Duodenal mucosa (tissue), 2 donors: ENCODE measurements at regions not wholly inside any gene's neighbourhood (a gene's known extent, or its start where the extent isn't known, plus 50 kb on each side); places are given as distances from the start of the nearest gene placed in this dataset.
"Not testable (repeated sequence)": the region's sequence is repeated elsewhere in the genome, so short reads cannot be mapped to it uniquely, and the experiment has no call there.

Experiments used
- H3K27ac ChIP-seq: one replicate; pipeline ENCODE4 v1.7.0; 2013; ENCODE audit warnings: low read depth, low read length
- H3K27me3 ChIP-seq, 2 donors: one replicate each; pipeline ENCODE4 v1.7.0; 2013; ENCODE audit warnings: low read length in 2 of 2, control low read depth in 1 of 2; ENCODE audit not compliant: insufficient read depth in 2 of 2, control insufficient read depth in 1 of 2
- H3K36me3 ChIP-seq, 2 donors: one replicate each; pipeline ENCODE4 v1.7.0; 2013; ENCODE audit warnings: low read length in 2 of 2, control low read depth in 1 of 2; ENCODE audit not compliant: insufficient read depth in 2 of 2, control insufficient read depth in 1 of 2
- H3K4me1 ChIP-seq, 2 donors: one replicate each; pipeline ENCODE4 v1.7.0; 2013; ENCODE audit warnings: low read length in 2 of 2, control low read depth in 1 of 2; ENCODE audit not compliant: insufficient read depth in 2 of 2, control insufficient read depth in 1 of 2
- H3K4me3 ChIP-seq, 2 donors: one replicate each; pipeline ENCODE4 v1.7.0; 2013; ENCODE audit warnings: low read length in 2 of 2, low read depth in 1 of 2
- H3K9ac ChIP-seq, 2 donors: one replicate each; pipeline ENCODE4 v1.7.0; 2013; ENCODE audit warnings: low read length in 2 of 2, low read depth in 1 of 2
- H3K9me3 ChIP-seq, 2 donors: one replicate each; pipeline ENCODE4 v1.7.0; 2013; ENCODE audit warnings: low read length in 2 of 2, control low read depth in 1 of 2; ENCODE audit not compliant: control insufficient read depth in 1 of 2

- H3K9me3 ChIP-seq: no peaks in the 10 kb centered on the region
- no peaks in the 10 kb centered on the region for H3K4me1 ChIP-seq
- no peak overlapping the region for H3K27ac ChIP-seq
- H3K9ac ChIP-seq: no peak overlapping the region
- H3K36me3 ChIP-seq: no peaks in the 10 kb centered on the region
- H3K4me3 ChIP-seq: no peak overlapping the region
- no peaks in the 10 kb centered on the region for H3K27me3 ChIP-seq
Measured at GRCh38 chr20:56706867-56707360, 77.8 kb downstream of the TFAP2C start.

- no peaks in the 10 kb centered on the region for H3K27me3 ChIP-seq
- H3K9ac ChIP-seq: no peak overlapping the region
- H3K9me3 ChIP-seq: no peaks in the 10 kb centered on the region
- no peak overlapping the region for H3K4me3 ChIP-seq
- H3K4me1 ChIP-seq: no peaks in the 10 kb centered on the region
- no peak overlapping the region for H3K27ac ChIP-seq
- no peaks in the 10 kb centered on the region for H3K36me3 ChIP-seq
Measured at GRCh38 chr20:56708991-56709390, 79.9 kb downstream of the TFAP2C start.

- no peaks in the 10 kb centered on the region for H3K27me3 ChIP-seq
Measured at GRCh38 chr20:56710125-56710524, 81.0 kb downstream of the TFAP2C start.

GRCh38 chr20:56710577-56710976 lies 81.5 kb downstream of the TFAP2C start:
- not testable (repeated sequence) for H3K27me3 ChIP-seq, H3K9ac ChIP-seq, H3K4me3 ChIP-seq, H3K36me3 ChIP-seq, H3K27ac ChIP-seq, H3K9me3 ChIP-seq, H3K4me1 ChIP-seq

More at GRCh38 chr20:56710125-56710524, 81.0 kb downstream of the TFAP2C start:
- no peaks in the 10 kb centered on the region for H3K36me3 ChIP-seq
- no peak overlapping the region for H3K4me3 ChIP-seq
- no peak overlapping the region for H3K9ac ChIP-seq
- H3K27ac ChIP-seq: no peak overlapping the region
- H3K9me3 ChIP-seq: no peaks in the 10 kb centered on the region
- no peaks in the 10 kb centered on the region for H3K4me1 ChIP-seq

- no peaks in the 10 kb centered on the region for H3K9me3 ChIP-seq
- H3K4me3 ChIP-seq: no peak overlapping the region
- H3K9ac ChIP-seq: no peak overlapping the region
- no peaks in the 10 kb centered on the region for H3K27me3 ChIP-seq
- no peaks in the 10 kb centered on the region for H3K36me3 ChIP-seq
- H3K4me1 ChIP-seq: no peaks in the 10 kb centered on the region
- H3K27ac ChIP-seq: no peak overlapping the region
Measured at GRCh38 chr20:56711018-56711417, 81.9 kb downstream of the TFAP2C start.

- Histone ChIP-seq H3K4me3 (no peak overlapping the region), H3K27me3 (no peaks in the 10 kb centered on the region), H3K4me1 (no peaks in the 10 kb centered on the region), H3K9ac (no peak overlapping the region), H3K9me3 (no peaks in the 10 kb centered on the region), H3K27ac (no peak overlapping the region), H3K36me3 (no peaks in the 10 kb centered on the region)
Measured at GRCh38 chr20:56715309-56715708, 86.2 kb downstream of the TFAP2C start.

- Histone ChIP-seq H3K9ac (no peak overlapping the region), H3K9me3 (no peaks in the 10 kb centered on the region), H3K4me1 (no peaks in the 10 kb centered on the region), H3K36me3 (no peaks in the 10 kb centered on the region), H3K27ac (no peak overlapping the region), H3K4me3 (no peak overlapping the region), H3K27me3 (no peaks in the 10 kb centered on the region)
Measured at GRCh38 chr20:56715902-56716519, 86.9 kb downstream of the TFAP2C start.

GRCh38 chr20:56716806-56717205 lies 87.7 kb downstream of the TFAP2C start:
- H3K36me3 ChIP-seq: no peaks in the 10 kb centered on the region
- no peak overlapping the region for H3K9ac ChIP-seq
- H3K9me3 ChIP-seq: no peaks in the 10 kb centered on the region
- H3K4me3 ChIP-seq: no peak overlapping the region
- H3K4me1 ChIP-seq: no peaks in the 10 kb centered on the region
- H3K27me3 ChIP-seq: no peaks in the 10 kb centered on the region
- H3K27ac ChIP-seq: no peak overlapping the region

- peaks cover 0 to 3% of the 10 kb centered on the region in 2 donors for H3K4me1 ChIP-seq
- no peak overlapping the region for H3K27ac ChIP-seq
- no peaks in the 10 kb centered on the region for H3K9me3 ChIP-seq
- H3K36me3 ChIP-seq: no peaks in the 10 kb centered on the region
- H3K9ac ChIP-seq: no peak overlapping the region
- no peaks in the 10 kb centered on the region for H3K27me3 ChIP-seq
- H3K4me3 ChIP-seq: no peak overlapping the region
Measured at GRCh38 chr20:56718816-56719215, 89.7 kb downstream of the TFAP2C start.

GRCh38 chr20:56720620-56721213 lies 91.6 kb downstream of the TFAP2C start:
- peaks cover 0 to 3% of the 10 kb centered on the region in 2 donors for H3K4me1 ChIP-seq
- H3K9ac ChIP-seq: no peak overlapping the region
- no peak overlapping the region for H3K27ac ChIP-seq
- no peaks in the 10 kb centered on the region for H3K27me3 ChIP-seq
- no peaks in the 10 kb centered on the region for H3K9me3 ChIP-seq
- H3K36me3 ChIP-seq: no peaks in the 10 kb centered on the region
- no peak overlapping the region for H3K4me3 ChIP-seq
